Ascending aorta (tissue), 2 donors: ENCODE measurements at regions not wholly inside any gene's neighbourhood (a gene's known extent, or its start where the extent isn't known, plus 50 kb on each side); places are given as distances from the start of the nearest gene placed in this dataset.

Experiments
- DNase-seq, 2 donors: peaks; one replicate each; pipeline ENCODE4 v3.0.0-alpha.2; 2019; ENCODE audit warnings: low spot score in 2 of 2
- H3K27ac ChIP-seq, 2 donors: fragments of 200-600 bp; sonication (generic); one replicate each; pipeline ENCODE4 v1.5.1; 2016 to 2017; ENCODE audit warnings: mild to moderate bottlenecking in 1 of 2
- H3K27me3 ChIP-seq: fragments of 200-600 bp; sonication (generic); one replicate; pipeline ENCODE4 v1.5.1; 2017
- H3K36me3 ChIP-seq, 2 donors: fragments of 200-600 bp; sonication (generic); one replicate each; pipeline ENCODE4 v1.5.1; 2016
- H3K4me1 ChIP-seq, 2 donors: fragments of 200-600 bp; sonication (generic); one replicate each; pipeline ENCODE4 v1.5.1; 2016 to 2017; ENCODE audit warnings: mild to moderate bottlenecking in 1 of 2
- H3K4me3 ChIP-seq, 2 donors: fragments of 200-600 bp; sonication (generic); one replicate each; pipeline ENCODE4 v1.5.1; 2016 to 2017; ENCODE audit warnings: mild to moderate bottlenecking in 1 of 2
- H3K9me3 ChIP-seq, 2 donors: fragments of 200-600 bp; sonication (generic); one replicate each; pipeline ENCODE4 v1.5.1; 2016
- CTCF ChIP-seq, 3 experiments: fragments of 200-600 bp in 2 of 3; fragments of 450-650 bp in 1 of 3; sonication (generic) in 2 of 3; IDR thresholded peaks; one replicate each; pipeline ENCODE4 v1.5.1; 2016 to 2019; ENCODE audit warnings: antibody characterized with exemption in 3 of 3, mild to moderate bottlenecking in 1 of 3, moderate library complexity in 1 of 3
- intact Hi-C: fragments of 100-400 bp; cut with DNase I; formaldehyde crosslinking; loops from one replicate; pipeline ENCODE4 v1.15.1; 2023

- Histone ChIP-seq H3K27me3 (no peaks in the 10 kb centered on the region), H3K9me3 (no peaks in the 10 kb centered on the region), H3K4me1 (no peaks in the 10 kb centered on the region), H3K4me3 (no peak overlapping the region), H3K27ac (no peak overlapping the region), H3K36me3 (no peaks in the 10 kb centered on the region)
- DNase-seq: no peak
- no peak for TF ChIP-seq CTCF (IDR thresholded peaks at IDR 0.05)
- intact Hi-C loops: no loop called here
These were observed 58.4 kb downstream of the ARL4C start for GRCh38 chr2:234438305-234438977.

DNA sequence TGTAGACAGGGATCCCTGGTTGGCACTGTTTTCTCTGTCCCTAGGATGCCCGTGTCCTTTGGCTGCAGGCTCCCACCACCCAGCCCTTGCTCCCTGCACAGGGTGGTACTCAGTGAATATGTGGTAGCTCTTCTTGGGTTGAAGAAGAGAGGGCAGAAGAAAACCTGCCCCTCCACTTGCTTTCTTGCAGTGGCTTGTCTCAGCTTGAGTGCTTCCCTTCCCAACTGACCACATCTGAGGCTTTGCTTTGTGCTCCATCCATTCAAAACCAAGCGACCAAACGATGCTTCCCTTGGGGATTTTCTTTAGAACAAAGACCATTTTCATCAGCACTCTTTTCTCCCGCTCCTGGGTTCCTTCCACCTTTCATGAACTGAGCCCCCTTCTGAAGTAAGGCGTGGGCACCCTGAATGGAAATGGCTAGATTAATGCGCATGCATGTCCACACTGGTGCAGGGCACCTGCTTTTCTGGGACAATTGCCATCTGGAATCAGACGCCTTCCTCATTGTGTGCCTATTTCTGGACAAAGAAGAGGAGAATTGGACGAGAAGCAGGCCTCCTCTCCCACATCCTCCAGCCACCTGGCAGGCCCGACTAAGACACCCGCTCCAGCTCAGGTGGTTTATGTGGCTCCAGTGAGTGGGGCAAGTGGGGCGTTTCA is 59.1 kb downstream of the ARL4C start:
- TF ChIP-seq CTCF (IDR thresholded peaks at IDR 0.05): no peak
- Histone ChIP-seq H3K36me3 (no peaks in the 10 kb centered on the region), H3K4me1 (no peaks in the 10 kb centered on the region), H3K27me3 (no peaks in the 10 kb centered on the region), H3K4me3 (no peak overlapping the region), H3K27ac (no peak overlapping the region), H3K9me3 (no peaks in the 10 kb centered on the region)
- intact Hi-C loops: no loop called here
- no peak for DNase-seq

- DNase-seq: no peak
- Histone ChIP-seq H3K4me3 (no peak overlapping the region), H3K4me1 (no peaks in the 10 kb centered on the region), H3K27ac (no peak overlapping the region), H3K27me3 (no peaks in the 10 kb centered on the region), H3K9me3 (no peaks in the 10 kb centered on the region), H3K36me3 (no peaks in the 10 kb centered on the region)
- TF ChIP-seq CTCF (IDR thresholded peaks at IDR 0.05): no peak
- intact Hi-C loops: no loop called here
These were observed 60.4 kb downstream of the ARL4C start for GRCh38 chr2:234436482-234436837.

DNA sequence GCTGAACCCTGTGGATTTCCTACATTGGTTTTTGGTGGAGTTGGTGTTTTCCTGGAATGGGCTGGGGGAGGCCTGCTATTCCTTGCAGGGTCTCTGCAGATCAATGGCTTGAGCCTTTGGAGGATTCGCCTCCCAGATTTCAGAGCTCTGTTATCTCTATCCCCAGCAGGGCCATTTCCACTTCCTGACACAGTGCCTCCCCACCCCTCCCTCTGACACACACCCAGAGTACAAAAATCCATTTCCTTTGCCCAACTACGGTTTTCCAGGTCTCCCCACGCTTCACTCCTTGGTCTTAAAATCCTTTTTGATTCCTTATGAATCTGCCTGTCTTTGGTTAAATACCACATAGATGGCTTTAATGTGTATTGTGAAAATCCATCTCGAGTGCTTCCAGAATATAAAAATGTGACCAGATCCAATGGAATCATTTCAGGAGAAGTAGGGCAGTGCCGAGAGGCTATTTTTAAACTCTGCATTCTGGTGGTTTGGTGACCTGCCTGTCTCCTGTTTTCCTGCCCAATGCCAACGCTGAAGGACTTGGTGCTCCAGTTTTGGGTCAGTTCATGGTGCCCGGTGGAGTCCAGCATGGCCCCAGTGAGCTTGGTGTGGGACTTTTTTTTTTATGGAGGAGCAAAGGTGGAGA is 60.9 kb downstream of the ARL4C start:
- no peak for TF ChIP-seq CTCF (IDR thresholded peaks at IDR 0.05)
- no peaks in the 10 kb centered on the region for H3K27me3 ChIP-seq
- H3K36me3 ChIP-seq: no peaks in the 10 kb centered on the region
- H3K9me3 ChIP-seq: no peaks in the 10 kb centered on the region
- intact Hi-C loops: no loop called here
- peak overlapping the region in 1 of 2 donors; percentile 29 for H3K27ac ChIP-seq
- no peaks in the 10 kb centered on the region for H3K4me1 ChIP-seq
- H3K4me3 ChIP-seq: no peak overlapping the region
- DNase-seq: no peak

DNA sequence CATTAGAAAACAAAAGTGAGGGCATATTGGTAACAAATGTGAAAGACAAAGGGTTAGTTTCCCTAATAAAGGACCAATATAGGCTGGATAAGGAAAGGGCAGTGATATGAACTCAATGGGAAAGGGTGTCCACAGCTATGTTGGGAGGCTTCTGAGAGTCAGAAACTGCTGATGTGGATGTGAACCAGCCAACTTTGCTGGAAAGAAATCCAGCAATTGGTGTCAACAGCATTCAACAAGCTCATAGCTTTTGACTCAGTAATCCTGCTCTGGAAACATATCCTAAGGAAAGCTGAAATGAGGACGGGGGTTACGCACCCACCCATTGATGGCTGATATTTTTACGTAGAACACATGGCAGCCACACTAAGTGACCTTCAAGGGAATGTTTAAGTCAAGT is 63.7 kb downstream of the ARL4C start:
- no peak for TF ChIP-seq CTCF (IDR thresholded peaks at IDR 0.05)
- Histone ChIP-seq H3K36me3 (no peaks in the 10 kb centered on the region), H3K4me1 (no peaks in the 10 kb centered on the region), H3K4me3 (no peak overlapping the region), H3K27ac (no peak overlapping the region), H3K9me3 (no peaks in the 10 kb centered on the region), H3K27me3 (no peaks in the 10 kb centered on the region)
- no peak for DNase-seq
- intact Hi-C loops: no loop called here
